Endothelial cell of umbilical vein (primary cell): ENCODE measurements at regions not wholly inside any gene's neighbourhood (a gene's known extent, or its start where the extent isn't known, plus 50 kb on each side); places are given as distances from the start of the nearest gene placed in this dataset.

Experiments
- POLR2A ChIP-seq: IDR thresholded peaks from 2 replicates; pipeline ENCODE4 v1.6.1; 2012; ENCODE audit warnings: low read depth, mild to moderate bottlenecking, control low read depth, low read length
- POLR2AphosphoS5 ChIP-seq: IDR thresholded peaks from 2 replicates; pipeline ENCODE4 v1.6.1; 2012; ENCODE audit warnings: low read depth, mild to moderate bottlenecking, control low read depth, low read length, moderate library complexity; ENCODE audit not compliant: insufficient read depth

GRCh38 chr7:67364441-67365017 lies 367.9 kb downstream of the TYW1 start:
- TF ChIP-seq POLR2A (no peak), POLR2AphosphoS5 (no peak)
